ENCODE measurements at regions not wholly inside any gene's neighbourhood (a gene's known extent, or its start where the extent isn't known, plus 50 kb on each side); places are given as distances from the start of the nearest gene placed in this dataset.

- Histone ChIP-seq H3K36me3 (ENCODE audit: low read depth, missing control alignments) (no peaks in the 10 kb centered on the region), H3K27me3 (no peaks in the 10 kb centered on the region), H3K27ac (no peak overlapping the region), H3K9me3 (no peaks in the 10 kb centered on the region), H3K4me3 (no peak overlapping the region), H3K4me1 (peaks cover 8% of the 10 kb centered on the region)
- intact Hi-C loops (cut with DNase I; ENCODE audit: low total_unique reads): no loop called here
- no peak for TF ChIP-seq POLR2A (IDR thresholded peaks at IDR 0.05)
- TF ChIP-seq CTCF (IDR thresholded peaks at IDR 0.05): no peak
- WGBS, 2 donors: 62 to 80% methylated on average over 5 of the region's 5 CpGs
- DNase-seq: no peak
Observed at GRCh38 chr7:131276190-131276589, 51.5 kb upstream of the MKLN1 start.

GRCh38 chr7:131276748-131277147 is 50.9 kb upstream of the MKLN1 start:
- no peaks in the 10 kb centered on the region for H3K27me3 ChIP-seq
- no peak overlapping the region for H3K27ac ChIP-seq
- TF ChIP-seq CTCF (IDR thresholded peaks at IDR 0.05) (no peak), POLR2A (IDR thresholded peaks at IDR 0.05) (no peak)
- intact Hi-C loops (cut with DNase I; ENCODE audit: low total_unique reads): no loop called here
- no peak overlapping the region for H3K4me3 ChIP-seq
- DNase-seq: peak; percentile 45
- WGBS, 2 donors: 51 to 70% methylated on average over 2 of the region's 2 CpGs
- H3K9me3 ChIP-seq: no peaks in the 10 kb centered on the region
- no peaks in the 10 kb centered on the region for H3K36me3 ChIP-seq (ENCODE audit: low read depth, missing control alignments)
- peaks cover 8% of the 10 kb centered on the region for H3K4me1 ChIP-seq

MicroRNAs in the stretch of these regions (microRNA counts, 767-probe panel; counts per million panel counts)
- microRNA hsa-miR-29a-3p: 7,683 to 7,747 counts per million in 2 donors

Small RNAs in the stretch of these regions (microRNA-seq; reads per million reads assigned to microRNA genes)
- gene MIR29A (ENCODE audit: borderline number of aligned reads in 2 of 2, borderline replicate concordance in 1 of 2): 8,393 to 9,437 reads per million in 2 donors

Small RNAs in the stretch of these regions (small RNA-seq; reads per million reads assigned to genes)
- 0 reads per million in 2 donors for gene AC016831.3
- gene RNU6-1010P: 0 reads per million in 2 donors

All from testis (tissue), 2 donors.